ENCODE measurements at regions not wholly inside any gene's neighbourhood (a gene's known extent, or its start where the extent isn't known, plus 50 kb on each side); places are given as distances from the start of the nearest gene placed in this dataset.
A peak's percentile ranks its signal among the peaks of the same experiment; 100 is the strongest.
"Not testable (repeated sequence)": the region's sequence is repeated elsewhere in the genome, so short reads cannot be mapped to it uniquely, and the experiment has no call there.

- Histone ChIP-seq H3K36me3 (no peaks in the 10 kb centered on the region), H3K27ac (no peak overlapping the region), H3K9me3 (no peaks in the 10 kb centered on the region), H3K4me3 (no peak overlapping the region), H3K27me3 (no peaks in the 10 kb centered on the region), H3K4me1 (no peaks in the 10 kb centered on the region)
- DNase-seq (ENCODE audit: low spot score in 2 of 2), result no peak
- intact Hi-C loops (cut with DNase I; ENCODE audit: low total_unique reads), result no loop called here
- peak in 2 of 3 donors; percentile 16 to 23 for TF ChIP-seq CTCF (IDR thresholded peaks at IDR 0.05)
- TF ChIP-seq POLR2AphosphoS5 (IDR thresholded peaks at IDR 0.05), result no peak
- no peak for TF ChIP-seq POLR2A (IDR thresholded peaks at IDR 0.05)
These were observed 409.2 kb downstream of the IPO8 start for GRCh38 chr12:30286345-30286926.

GRCh38 chr12:30278401-30278800 lies 417.3 kb downstream of the IPO8 start:
- no peak overlapping the region for H3K27ac ChIP-seq
- H3K36me3 ChIP-seq, result no peaks in the 10 kb centered on the region
- no peaks in the 10 kb centered on the region for H3K27me3 ChIP-seq
- no peak for DNase-seq (ENCODE audit: low spot score in 2 of 2)
- no peak overlapping the region for H3K4me3 ChIP-seq
- no peaks in the 10 kb centered on the region for H3K4me1 ChIP-seq
- TF ChIP-seq POLR2AphosphoS5 (IDR thresholded peaks at IDR 0.05) (no peak), CTCF (IDR thresholded peaks at IDR 0.05) (no peak), POLR2A (IDR thresholded peaks at IDR 0.05) (no peak)
- intact Hi-C loops (cut with DNase I; ENCODE audit: low total_unique reads), result no loop called here
- H3K9me3 ChIP-seq, result no peaks in the 10 kb centered on the region

GRCh38 chr12:30272515-30272914 lies 423.2 kb downstream of the IPO8 start:
- H3K27me3 ChIP-seq; H3K36me3 ChIP-seq; DNase-seq (ENCODE audit: low spot score in 2 of 2); intact Hi-C loops (cut with DNase I; ENCODE audit: low total_unique reads); H3K9me3 ChIP-seq; H3K4me1 ChIP-seq; H3K27ac ChIP-seq; H3K4me3 ChIP-seq: not testable (repeated sequence)

GRCh38 chr12:30269496-30269895 lies 426.2 kb downstream of the IPO8 start:
- Histone ChIP-seq H3K9me3 (peaks cover 7 to 16% of the 10 kb centered on the region in 2 donors), H3K4me3 (no peak overlapping the region), H3K36me3 (no peaks in the 10 kb centered on the region), H3K27me3 (no peaks in the 10 kb centered on the region), H3K27ac (no peak overlapping the region), H3K4me1 (no peaks in the 10 kb centered on the region)
- TF ChIP-seq CTCF (IDR thresholded peaks at IDR 0.05) (no peak), POLR2AphosphoS5 (IDR thresholded peaks at IDR 0.05) (no peak), POLR2A (IDR thresholded peaks at IDR 0.05) (no peak)
- intact Hi-C loops (cut with DNase I; ENCODE audit: low total_unique reads), result no loop called here
- no peak for DNase-seq (ENCODE audit: low spot score in 2 of 2)

GRCh38 chr12:30268041-30268440 lies 427.6 kb downstream of the IPO8 start:
- no peaks in the 10 kb centered on the region for H3K4me1 ChIP-seq
- TF ChIP-seq POLR2AphosphoS5 (IDR thresholded peaks at IDR 0.05) (no peak), CTCF (IDR thresholded peaks at IDR 0.05) (no peak), POLR2A (IDR thresholded peaks at IDR 0.05) (no peak)
- no peak overlapping the region for H3K4me3 ChIP-seq
- H3K36me3 ChIP-seq, result no peaks in the 10 kb centered on the region
- no peak overlapping the region for H3K27ac ChIP-seq
- H3K9me3 ChIP-seq, result peaks cover 7 to 16% of the 10 kb centered on the region in 2 donors
- DNase-seq (ENCODE audit: low spot score in 2 of 2), result no peak
- intact Hi-C loops (cut with DNase I; ENCODE audit: low total_unique reads), result no loop called here
- no peaks in the 10 kb centered on the region for H3K27me3 ChIP-seq

GRCh38 chr12:30263434-30263833 lies 432.2 kb downstream of the IPO8 start:
- intact Hi-C loops (cut with DNase I; ENCODE audit: low total_unique reads), result no loop called here
- Histone ChIP-seq H3K27ac (no peak overlapping the region), H3K36me3 (no peaks in the 10 kb centered on the region), H3K27me3 (no peaks in the 10 kb centered on the region), H3K4me3 (no peak overlapping the region), H3K4me1 (no peaks in the 10 kb centered on the region), H3K9me3 (peaks cover 0 to 8% of the 10 kb centered on the region in 2 donors)
- DNase-seq (ENCODE audit: low spot score in 2 of 2), result no peak
- no peak for TF ChIP-seq POLR2A (IDR thresholded peaks at IDR 0.05)
- no peak for TF ChIP-seq POLR2AphosphoS5 (IDR thresholded peaks at IDR 0.05)
- TF ChIP-seq CTCF (IDR thresholded peaks at IDR 0.05), result no peak

Measured in breast epithelium (tissue), 4 donors.